ENCODE measurements at regions not wholly inside any gene's neighbourhood (a gene's known extent, or its start where the extent isn't known, plus 50 kb on each side); places are given as distances from the start of the nearest gene placed in this dataset.

DNA sequence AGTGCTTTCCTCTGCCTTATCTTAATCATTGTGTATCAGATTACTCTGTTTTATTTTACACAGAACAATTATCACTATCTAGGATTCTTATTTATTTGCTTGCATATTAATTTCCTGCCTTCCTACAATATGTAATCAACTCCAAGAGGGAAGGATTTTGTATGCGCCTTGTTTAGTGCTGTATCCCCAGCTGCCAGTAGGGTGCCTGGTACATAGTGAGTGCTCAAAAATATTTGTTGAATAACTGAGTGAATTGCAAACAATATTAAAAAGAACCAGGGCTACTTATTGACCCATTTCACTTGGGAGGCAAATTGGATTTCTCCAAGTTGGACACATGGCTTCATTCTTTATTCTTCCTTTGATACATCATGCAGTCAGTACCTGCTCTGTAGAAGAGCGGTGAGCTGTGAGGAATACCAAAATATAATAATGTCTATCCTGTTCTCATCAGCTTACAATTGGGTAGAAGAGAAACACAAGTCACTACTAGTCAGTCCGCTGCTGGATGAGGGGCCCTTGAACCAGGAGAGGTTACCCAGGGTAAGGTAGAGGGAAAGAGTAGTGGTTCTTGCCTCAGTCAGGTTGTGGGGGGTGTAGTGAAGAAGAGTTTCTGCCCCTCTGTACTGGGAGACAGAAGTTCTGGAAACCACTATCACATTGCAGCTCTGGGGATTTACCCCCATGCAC lies 233.9 kb upstream of the ZBTB20 start:
- POLR2A ChIA-PET: no interaction called here

DNA sequence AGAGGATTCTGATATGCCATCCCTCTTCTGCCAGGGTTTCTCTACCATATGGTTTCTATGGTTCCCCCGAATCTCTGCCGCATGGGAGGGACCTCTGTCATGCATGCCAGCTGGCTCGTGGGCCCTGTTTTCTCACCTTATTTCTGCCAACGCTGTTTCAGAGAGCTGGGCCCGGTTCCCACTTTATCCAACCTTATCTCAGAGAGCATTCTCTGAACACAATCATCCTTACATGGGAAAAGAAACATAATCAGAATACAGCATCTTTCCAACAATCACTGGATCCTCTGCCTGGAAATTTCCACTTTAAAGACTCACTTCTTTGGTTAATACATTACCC lies 234.5 kb upstream of the ZBTB20 start:
- H3K9me3 Mint-ChIP-seq (ENCODE audit: unreplicated experiment): no peaks in the 10 kb centered on the region
- POLR2A ChIA-PET: no interaction called here

More for the DNA sequence above, 233.9 kb upstream of the ZBTB20 start:
- Mint-ChIP-seq H3K9me3 (ENCODE audit: unreplicated experiment) (no peaks in the 10 kb centered on the region), H3K27me3 (ENCODE audit: insufficient read depth, unreplicated experiment) (peaks cover 6% of the 10 kb centered on the region), H3K4me1 (ENCODE audit: low read depth, unreplicated experiment) (no peaks in the 10 kb centered on the region), H3K27ac (ENCODE audit: unreplicated experiment) (no peak overlapping the region), H3K4me3 (ENCODE audit: unreplicated experiment) (no peak overlapping the region), H3K36me3 (ENCODE audit: insufficient read depth, unreplicated experiment) (no peaks in the 10 kb centered on the region)
- Histone ChIP-seq H3K27me3 (replicated peaks; ENCODE audit: control insufficient read depth, insufficient read depth, low read length) (no peaks in the 10 kb centered on the region), H3K36me3 (ENCODE audit: control insufficient read depth, insufficient read depth, low read length) (no peaks in the 10 kb centered on the region), H3K4me1 (no peaks in the 10 kb centered on the region), H3K9me3 (no peaks in the 10 kb centered on the region), H3K4me3 (ENCODE audit: low read depth, low read length) (no peak overlapping the region)
- no TSS peak for BruUV-seq (replicated peaks)
- DNase-seq: no peak
- intact Hi-C loops (cut with micrococcal nuclease; ENCODE audit: unreplicated experiment): no loop called here
- TF ChIP-seq, protein P1, sequence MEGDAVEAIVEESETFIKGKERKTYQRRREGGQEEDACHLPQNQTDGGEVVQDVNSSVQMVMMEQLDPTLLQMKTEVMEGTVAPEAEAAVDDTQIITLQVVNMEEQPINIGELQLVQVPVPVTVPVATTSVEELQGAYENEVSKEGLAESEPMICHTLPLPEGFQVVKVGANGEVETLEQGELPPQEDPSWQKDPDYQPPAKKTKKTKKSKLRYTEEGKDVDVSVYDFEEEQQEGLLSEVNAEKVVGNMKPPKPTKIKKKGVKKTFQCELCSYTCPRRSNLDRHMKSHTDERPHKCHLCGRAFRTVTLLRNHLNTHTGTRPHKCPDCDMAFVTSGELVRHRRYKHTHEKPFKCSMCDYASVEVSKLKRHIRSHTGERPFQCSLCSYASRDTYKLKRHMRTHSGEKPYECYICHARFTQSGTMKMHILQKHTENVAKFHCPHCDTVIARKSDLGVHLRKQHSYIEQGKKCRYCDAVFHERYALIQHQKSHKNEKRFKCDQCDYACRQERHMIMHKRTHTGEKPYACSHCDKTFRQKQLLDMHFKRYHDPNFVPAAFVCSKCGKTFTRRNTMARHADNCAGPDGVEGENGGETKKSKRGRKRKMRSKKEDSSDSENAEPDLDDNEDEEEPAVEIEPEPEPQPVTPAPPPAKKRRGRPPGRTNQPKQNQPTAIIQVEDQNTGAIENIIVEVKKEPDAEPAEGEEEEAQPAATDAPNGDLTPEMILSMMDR (IDR thresholded peaks at IDR 0.05; ENCODE audit: insufficient read depth in 1 of 2, low read depth in 1 of 2, low read length in 1 of 2, severe bottlenecking in 1 of 2, unreplicated experiment in 1 of 2): no peak
- CTCF ChIA-PET: no interaction called here

DNA sequence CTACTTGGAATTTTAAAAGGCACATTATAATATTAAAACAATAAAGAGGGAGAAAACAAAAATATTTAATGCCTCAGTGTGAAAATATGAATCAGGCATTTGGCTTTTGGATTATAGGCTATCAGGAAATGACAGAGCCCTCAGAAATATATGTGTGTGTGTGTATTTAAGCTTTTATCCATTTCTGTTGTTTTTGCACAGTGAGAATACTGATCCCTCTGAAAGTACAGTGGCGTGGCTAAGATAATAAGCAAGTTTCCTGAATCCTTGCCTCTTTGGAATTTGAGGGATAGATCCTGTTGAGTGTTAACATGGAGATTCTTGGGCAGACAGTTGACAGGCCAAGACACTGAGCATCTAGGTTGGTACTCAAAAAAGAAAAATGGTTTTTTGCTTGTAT lies 234.8 kb upstream of the ZBTB20 start:
- H3K27me3 Mint-ChIP-seq (ENCODE audit: insufficient read depth, unreplicated experiment): peaks cover 6% of the 10 kb centered on the region
- H3K27ac Mint-ChIP-seq (ENCODE audit: unreplicated experiment): no peak overlapping the region
- ChIA-PET CTCF (no interaction called here), POLR2A (no interaction called here)
- H3K36me3 Mint-ChIP-seq (ENCODE audit: insufficient read depth, unreplicated experiment): no peaks in the 10 kb centered on the region
- no peak for DNase-seq
- intact Hi-C loops (cut with micrococcal nuclease; ENCODE audit: unreplicated experiment): no loop called here
- no peaks in the 10 kb centered on the region for H3K4me1 Mint-ChIP-seq (ENCODE audit: low read depth, unreplicated experiment)
- BruUV-seq (replicated peaks): no TSS peak
- Histone ChIP-seq H3K4me3 (ENCODE audit: low read depth, low read length) (no peak overlapping the region), H3K9me3 (no peaks in the 10 kb centered on the region), H3K36me3 (ENCODE audit: control insufficient read depth, insufficient read depth, low read length) (no peaks in the 10 kb centered on the region), H3K27me3 (replicated peaks; ENCODE audit: control insufficient read depth, insufficient read depth, low read length) (no peaks in the 10 kb centered on the region), H3K4me1 (no peaks in the 10 kb centered on the region)
- no peak overlapping the region for H3K4me3 Mint-ChIP-seq (ENCODE audit: unreplicated experiment)
- H3K9me3 Mint-ChIP-seq (ENCODE audit: unreplicated experiment): no peaks in the 10 kb centered on the region
- TF ChIP-seq, protein P1 (IDR thresholded peaks at IDR 0.05; ENCODE audit: insufficient read depth in 1 of 2, low read depth in 1 of 2, low read length in 1 of 2, severe bottlenecking in 1 of 2, unreplicated experiment in 1 of 2): no peak

More for the DNA sequence above, 234.5 kb upstream of the ZBTB20 start:
- H3K4me1 ChIP-seq: no peaks in the 10 kb centered on the region
- no peak overlapping the region for H3K4me3 Mint-ChIP-seq (ENCODE audit: unreplicated experiment)
- no peaks in the 10 kb centered on the region for H3K27me3 ChIP-seq (replicated peaks; ENCODE audit: control insufficient read depth, insufficient read depth, low read length)
- intact Hi-C loops (cut with micrococcal nuclease; ENCODE audit: unreplicated experiment): no loop called here
- H3K9me3 ChIP-seq: no peaks in the 10 kb centered on the region
- peaks cover 6% of the 10 kb centered on the region for H3K27me3 Mint-ChIP-seq (ENCODE audit: insufficient read depth, unreplicated experiment)
- H3K27ac Mint-ChIP-seq (ENCODE audit: unreplicated experiment): no peak overlapping the region
- H3K4me1 Mint-ChIP-seq (ENCODE audit: low read depth, unreplicated experiment): no peaks in the 10 kb centered on the region
- no peak for DNase-seq
- no TSS peak for BruUV-seq (replicated peaks)
- H3K4me3 ChIP-seq (ENCODE audit: low read depth, low read length): no peak overlapping the region
- H3K36me3 Mint-ChIP-seq (ENCODE audit: insufficient read depth, unreplicated experiment): no peaks in the 10 kb centered on the region
- TF ChIP-seq, protein P1 (IDR thresholded peaks at IDR 0.05; ENCODE audit: insufficient read depth in 1 of 2, low read depth in 1 of 2, low read length in 1 of 2, severe bottlenecking in 1 of 2, unreplicated experiment in 1 of 2): no peak
- H3K36me3 ChIP-seq (ENCODE audit: control insufficient read depth, insufficient read depth, low read length): no peaks in the 10 kb centered on the region
- CTCF ChIA-PET: no interaction called here
